ENCODE measurements at regions not wholly inside any gene's neighbourhood (a gene's known extent, or its start where the extent isn't known, plus 50 kb on each side); places are given as distances from the start of the nearest gene placed in this dataset.
"Not testable (repeated sequence)": the region's sequence is repeated elsewhere in the genome, so short reads cannot be mapped to it uniquely, and the experiment has no call there.

DNA sequence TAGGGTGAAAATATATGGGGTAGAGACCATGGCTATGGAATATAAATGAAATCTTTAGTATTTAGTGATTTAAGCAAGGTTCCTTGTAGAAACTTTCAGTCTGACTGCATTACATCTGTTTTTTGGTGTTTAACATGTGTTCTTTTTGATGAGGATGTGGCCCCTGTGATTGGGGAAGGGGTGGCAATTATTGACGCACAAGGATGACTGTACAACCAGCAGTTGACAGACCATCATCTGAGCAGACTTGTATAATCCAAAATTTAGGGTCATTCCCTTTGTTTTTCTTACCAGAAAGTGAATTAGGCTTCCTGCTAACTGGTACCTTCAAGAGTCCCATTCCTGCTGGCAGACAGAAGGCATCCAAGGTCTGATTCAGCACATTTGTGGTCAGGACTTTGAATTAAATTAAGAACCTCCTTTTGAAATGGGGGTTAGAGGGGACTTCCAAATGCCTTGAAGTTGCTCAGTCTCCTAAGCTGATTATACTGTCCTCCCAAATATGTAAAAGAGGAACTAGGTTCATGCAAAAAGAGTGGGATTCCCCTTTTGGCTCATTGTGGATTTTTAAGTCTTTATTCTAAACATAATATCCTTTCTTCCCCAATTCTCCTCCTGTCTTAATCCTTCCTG lies 112.4 kb upstream of the CXCL13 start:
- ChIA-PET CTCF (no interaction called here), POLR2A (no interaction called here)

DNA sequence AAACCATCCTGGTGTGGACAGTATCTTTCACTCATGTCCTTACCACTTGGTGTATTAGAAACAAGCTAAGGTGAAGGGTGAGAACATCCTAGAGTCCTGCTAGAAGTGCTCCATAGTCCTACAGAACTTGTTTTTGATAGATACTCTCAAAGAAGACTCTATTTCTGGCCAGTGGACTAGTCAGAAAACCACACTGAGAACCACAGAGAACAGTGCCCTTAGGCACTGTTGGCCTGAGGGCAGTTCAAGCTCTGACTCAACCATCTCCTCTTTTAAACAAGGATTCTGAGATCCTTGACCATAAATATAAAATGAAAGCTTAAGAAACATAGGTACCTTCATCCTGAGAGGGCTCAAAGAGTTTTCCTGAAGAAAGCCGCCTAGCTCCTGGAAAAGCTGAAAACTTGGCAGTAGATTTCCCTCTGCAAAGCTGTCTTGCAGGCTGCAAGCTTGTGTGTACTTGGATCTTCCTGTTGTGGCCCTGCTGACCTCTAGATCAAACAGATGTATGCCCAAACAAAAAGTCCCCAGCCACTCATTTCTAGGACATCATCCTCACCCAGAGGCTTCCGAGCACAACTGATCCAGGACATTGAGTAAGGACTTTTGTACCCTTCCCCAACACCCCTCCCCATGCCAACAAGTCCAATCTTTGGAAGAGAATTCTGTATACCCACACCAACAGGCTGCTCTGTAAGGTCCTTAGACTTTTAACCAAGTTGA lies 111.6 kb upstream of the CXCL13 start:
- POLR2A ChIA-PET = no interaction called here
- CTCF ChIA-PET = no interaction called here

DNA sequence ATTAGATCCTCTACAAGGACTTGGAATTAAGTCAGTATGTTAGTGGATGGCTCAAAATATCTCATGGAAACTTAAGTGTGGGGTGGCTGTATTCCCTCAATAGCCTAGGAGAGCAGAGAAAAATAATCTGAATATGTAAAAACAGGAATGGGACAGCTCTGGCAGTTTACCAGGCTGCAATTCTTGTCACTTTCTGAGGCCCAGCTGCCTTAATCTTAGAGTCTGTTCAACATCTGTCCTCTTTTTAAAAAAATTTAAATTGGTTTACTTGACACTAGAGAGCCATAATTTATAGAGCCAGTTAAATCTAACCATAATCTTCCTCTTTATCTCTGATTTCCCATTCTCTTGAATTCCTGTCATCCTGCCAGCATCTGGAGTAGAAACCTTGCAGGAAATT lies 109.2 kb upstream of the CXCL13 start:
- CTCF ChIA-PET = no interaction called here
- POLR2A ChIA-PET = no interaction called here

DNA sequence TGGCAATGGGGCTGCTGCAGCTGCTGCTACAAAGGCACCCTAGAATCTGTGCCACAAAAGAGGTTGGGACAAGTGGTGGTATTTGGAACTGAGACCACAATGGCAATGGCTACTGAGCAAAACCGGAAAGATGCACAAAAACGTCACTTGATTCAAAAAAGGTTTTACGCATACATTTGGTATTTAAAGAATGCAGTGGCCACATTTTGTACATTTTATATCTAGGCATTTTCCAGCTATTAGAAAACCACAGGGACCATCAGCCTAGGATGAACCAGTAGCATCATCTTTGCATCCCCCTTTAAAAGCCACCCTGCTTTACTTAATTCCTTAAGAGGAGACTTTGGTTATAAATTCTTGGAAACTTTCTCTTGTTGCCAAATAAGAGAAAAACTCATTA lies 104.8 kb upstream of the CXCL13 start:
- ChIA-PET POLR2A (no interaction called here), CTCF (no interaction called here)

DNA sequence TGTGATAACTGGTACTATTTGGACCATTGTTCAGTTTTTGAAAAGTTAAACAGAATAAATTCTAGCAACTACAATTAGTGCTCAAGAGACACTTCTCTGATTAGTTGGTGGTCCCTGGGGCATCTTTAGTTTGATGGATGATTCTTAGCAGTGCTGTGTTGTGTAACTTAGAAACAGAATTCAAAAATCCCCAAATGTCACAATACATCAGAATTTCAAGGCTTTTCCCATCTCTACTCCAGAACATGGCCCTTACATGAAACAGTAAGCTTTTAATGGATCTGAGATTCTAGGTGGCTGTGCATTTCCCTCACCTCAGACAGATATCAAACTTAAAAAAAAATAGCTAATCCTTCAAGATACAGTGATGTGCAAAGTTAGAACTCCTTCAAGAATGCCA lies 104.4 kb upstream of the CXCL13 start:
- POLR2A ChIA-PET = no interaction called here
- CTCF ChIA-PET = no interaction called here

DNA sequence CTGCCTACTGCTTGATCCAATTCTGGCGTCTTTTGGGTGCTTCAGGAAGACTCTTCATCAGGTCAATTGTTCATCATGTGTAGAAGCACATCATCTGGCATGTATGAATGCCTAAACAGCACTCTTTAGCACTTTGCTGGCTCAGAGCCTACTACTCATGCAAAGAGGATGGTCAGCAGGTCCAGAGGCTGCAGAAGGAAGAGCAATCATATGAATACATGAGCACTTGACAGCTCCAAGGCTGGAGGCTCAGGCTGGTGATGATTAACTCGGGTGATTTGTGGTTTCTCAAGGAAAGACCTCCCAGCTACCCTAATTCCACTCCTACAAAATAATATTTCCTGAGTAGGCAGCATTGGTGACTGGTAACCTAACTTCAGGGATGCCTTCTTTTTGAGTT lies 103.8 kb upstream of the CXCL13 start:
- POLR2A ChIA-PET = no interaction called here

DNA sequence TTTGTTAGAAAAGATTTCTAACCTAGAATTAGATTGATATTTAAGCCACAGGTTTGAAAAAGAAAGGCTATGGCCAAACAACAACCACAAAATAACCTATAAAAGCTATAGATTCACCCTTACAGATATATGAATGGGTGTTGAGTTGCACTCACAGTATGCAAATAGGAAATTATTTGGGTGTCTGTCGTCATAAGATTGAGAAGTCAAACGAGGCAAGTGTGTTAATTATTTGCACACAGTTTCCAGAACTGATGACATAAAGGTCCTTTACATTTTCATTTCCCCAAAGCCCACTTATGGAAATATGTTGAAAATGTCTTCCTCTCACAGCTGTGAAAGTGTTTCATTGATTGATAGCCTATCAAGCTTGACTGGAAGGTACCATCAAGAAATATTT lies 101.2 kb upstream of the CXCL13 start:
- CTCF ChIA-PET = no interaction called here
- POLR2A ChIA-PET = no interaction called here

More for the DNA sequence above, 103.8 kb upstream of the CXCL13 start:
- CTCF ChIA-PET = no interaction called here

DNA sequence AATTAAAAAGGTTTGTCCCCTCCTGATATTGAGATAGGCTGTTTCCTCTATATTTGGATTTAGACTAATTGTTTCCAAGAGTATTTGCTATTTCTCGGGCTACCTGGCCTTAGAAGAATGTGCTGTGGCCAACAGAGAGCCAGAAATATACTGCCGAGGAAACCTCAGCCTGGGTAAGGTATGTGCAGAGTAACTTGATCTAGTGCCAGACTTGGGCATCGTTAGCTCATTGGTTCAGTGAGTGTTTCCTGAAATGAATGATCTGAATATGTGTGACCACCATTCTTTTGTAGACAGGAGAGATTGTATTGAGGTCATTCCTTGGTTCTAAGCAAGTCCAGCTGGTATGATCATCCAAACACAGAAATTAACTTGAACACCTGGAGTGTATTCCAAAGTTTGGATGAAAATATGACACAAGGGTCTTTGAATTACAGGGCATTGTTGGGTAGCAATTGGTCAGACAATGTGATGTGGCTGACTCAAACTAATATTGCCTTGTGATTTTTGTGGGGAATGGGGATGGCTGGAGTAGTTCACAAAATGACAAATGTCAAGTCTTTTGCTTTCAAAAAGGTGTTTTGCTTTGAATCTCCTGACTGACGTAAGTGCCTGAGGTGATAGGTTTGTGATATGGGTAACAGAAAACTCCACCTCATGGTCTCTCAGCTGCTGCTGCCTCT lies 100.2 kb upstream of the CXCL13 start:
- ChIA-PET POLR2A (no interaction called here), CTCF (no interaction called here)

DNA sequence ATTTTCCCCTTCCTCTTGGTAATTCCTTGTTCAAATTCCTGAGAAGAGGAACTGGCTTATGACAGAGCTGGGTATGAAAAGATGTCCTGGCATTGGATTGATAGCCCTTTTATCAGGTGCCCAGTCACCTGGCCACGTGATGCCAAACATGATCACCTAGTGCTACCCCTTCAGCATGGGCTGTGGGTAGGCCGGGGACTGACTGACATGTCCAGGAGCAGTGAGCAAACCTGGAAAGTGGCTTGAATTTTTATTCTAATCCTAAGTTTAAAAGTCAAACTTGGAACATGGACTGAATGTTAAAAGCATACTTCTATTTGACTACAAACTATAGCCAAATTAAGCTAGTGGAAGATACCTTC lies 99.7 kb upstream of the CXCL13 start:
- ChIA-PET POLR2A (no interaction called here), CTCF (no interaction called here)

DNA sequence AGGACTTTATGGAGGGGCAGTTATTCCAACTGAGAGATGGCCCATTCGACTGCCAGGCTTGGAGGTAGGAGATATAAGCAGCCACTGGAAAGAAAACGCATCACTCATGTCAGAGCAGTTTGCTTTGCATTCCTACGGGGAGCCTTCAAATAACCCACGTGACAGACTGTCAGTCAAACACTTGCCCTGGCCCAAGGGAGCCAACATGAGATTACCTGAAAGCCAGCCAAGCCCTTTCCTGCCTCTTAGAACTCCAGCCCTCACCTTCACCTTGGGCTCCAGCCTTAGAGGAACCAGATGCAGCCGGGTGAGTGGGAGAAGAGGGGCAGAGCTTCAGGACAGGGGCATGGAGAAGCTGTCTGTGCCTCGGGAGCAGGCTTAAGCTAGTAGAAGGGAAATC lies 95.3 kb upstream of the CXCL13 start:
- ChIA-PET CTCF (no interaction called here), POLR2A (no interaction called here)

DNA sequence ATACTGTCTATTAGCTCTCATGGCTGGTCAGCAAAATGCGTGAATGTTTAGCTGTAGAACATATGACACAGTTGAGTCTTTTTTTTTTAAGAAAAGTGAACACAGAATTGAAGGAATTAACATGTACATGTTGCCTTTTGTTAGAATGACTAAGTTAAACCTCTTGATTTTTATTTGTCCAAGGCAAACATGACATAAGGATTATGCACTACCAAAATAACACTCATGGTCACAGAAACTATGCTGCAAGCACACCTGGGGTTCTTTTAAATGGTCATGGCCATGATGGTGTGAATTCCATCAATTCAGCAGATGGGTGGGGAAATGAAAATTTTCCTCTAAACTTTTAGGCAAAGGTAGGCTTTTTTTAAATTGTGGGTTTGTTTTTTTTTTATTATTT lies 80.1 kb upstream of the CXCL13 start:
- ChIA-PET CTCF (no interaction called here), POLR2A (no interaction called here)

DNA sequence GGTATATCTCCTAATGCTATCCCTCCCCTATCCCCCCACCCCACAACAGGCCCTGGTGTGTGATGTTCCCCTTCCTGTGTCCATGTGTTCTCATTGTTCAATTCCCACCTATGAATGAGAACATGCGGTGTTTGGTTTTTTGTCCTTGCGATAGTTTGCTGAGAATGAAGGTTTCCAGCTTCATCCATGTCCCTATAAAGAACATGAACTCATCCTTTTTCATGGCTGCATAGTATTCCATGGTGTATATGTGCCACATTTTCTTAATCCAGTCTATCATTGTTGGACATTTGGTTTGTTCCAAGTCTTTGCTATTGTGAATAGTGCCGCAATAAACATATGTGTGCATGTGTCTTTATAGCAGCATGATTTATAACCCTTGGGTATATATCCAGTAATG lies 77.7 kb upstream of the CXCL13 start:
- POLR2A ChIA-PET, CTCF ChIA-PET: not testable (repeated sequence)

DNA sequence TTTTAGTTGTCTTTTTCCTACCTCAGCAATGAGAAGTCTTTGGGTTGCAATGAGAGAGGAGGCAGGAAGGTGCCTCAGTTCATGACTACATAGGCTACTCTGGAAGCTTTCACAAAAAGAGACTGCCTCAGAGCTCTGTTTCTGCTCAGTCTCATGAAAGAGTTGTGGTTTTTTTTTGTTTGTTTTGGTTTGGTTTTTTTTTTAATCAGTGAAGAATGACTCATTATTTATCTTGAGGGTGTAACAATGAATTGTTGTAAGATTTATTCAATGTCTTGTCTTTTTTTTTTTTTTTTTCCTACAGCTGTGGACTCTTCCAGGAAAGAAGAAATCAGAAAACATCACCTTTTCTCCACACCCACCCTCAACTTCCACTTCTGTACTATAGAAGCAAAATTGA lies 67.5 kb upstream of the CXCL13 start:
- POLR2A ChIA-PET = interaction anchor here (0.6 kb wide), 2 partner anchors 56 to 1480 kb away, joined by 3 read pairs; no protein-coding TSS in a partner anchor
- CTCF ChIA-PET = interaction anchor here (0.6 to 1.5 kb wide), 5 partner anchors 25 to 442 kb away, joined by 3 to 4 read pairs (median 4); no protein-coding TSS in a partner anchor

DNA sequence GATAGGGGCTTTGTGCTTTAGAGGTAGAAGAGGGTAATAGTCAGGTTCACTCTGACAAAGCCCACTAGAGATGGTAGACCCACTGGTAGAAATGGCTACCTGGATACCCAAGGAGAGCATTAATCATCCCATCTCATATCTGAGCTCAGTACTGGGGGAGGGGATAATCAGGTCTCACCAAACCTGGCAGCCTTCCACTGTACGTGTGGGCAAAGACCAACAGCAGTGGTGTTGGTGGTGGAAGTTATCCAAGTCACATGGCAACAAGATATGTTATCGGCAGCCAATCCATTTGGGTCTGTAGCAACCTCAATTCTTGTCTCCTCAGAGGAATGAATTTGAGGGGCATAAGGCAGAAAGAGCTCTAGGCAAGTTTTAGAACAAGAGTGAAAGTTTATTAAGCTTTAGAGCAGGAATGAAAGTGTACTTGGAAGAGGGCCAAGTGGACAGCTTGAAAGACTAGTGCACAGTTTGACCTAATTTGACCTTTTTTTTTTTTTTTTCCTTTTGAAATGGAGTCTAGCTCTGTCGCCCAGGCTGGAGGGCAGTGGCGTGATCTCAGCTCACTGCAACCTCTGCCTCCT lies 67.0 kb upstream of the CXCL13 start:
- POLR2A ChIA-PET = interaction anchor here (0.6 kb wide), 1 partner anchor 55 kb away, joined by 3 read pairs; no protein-coding TSS in a partner anchor
- CTCF ChIA-PET = interaction anchor here (0.6 to 0.7 kb wide), 2 partner anchors 313 to 443 kb away, joined by 3 read pairs; no protein-coding TSS in a partner anchor
